K562 (cell line): ENCODE measurements at regions not wholly inside any gene's neighbourhood (a gene's known extent, or its start where the extent isn't known, plus 50 kb on each side); places are given as distances from the start of the nearest gene placed in this dataset.

Experiments used
- CAMTA2 ChIP-seq: fragments of 250-450 bp; sonication (Bioruptor Pico); conservative IDR thresholded peaks from 2 replicates; pipeline ENCODE4 v1.5.1; 2022
- ZNF445 ChIP-seq: fragments of 250-450 bp; sonication (Bioruptor Pico); IDR thresholded peaks from 2 replicates; pipeline ENCODE4 v1.4.0; 2020; ENCODE audit warnings: low read depth, mild to moderate bottlenecking, moderate library complexity
- TF ChIP-seq, protein P1 (sequence below), 3 experiments: IDR thresholded peaks in 2 of 3; conservative IDR thresholded peaks in 1 of 3; 2 replicates each; pipeline ENCODE4 v1.5.1; 2011 to 2012; ENCODE audit warnings: low read length in 3 of 3, mild to moderate bottlenecking in 3 of 3, control low read depth in 2 of 3, improper control_type of control experiment in 1 of 3, inconsistent platforms in 1 of 3, low read depth in 1 of 3, mixed read lengths in 1 of 3, moderate library complexity in 1 of 3; ENCODE audit not compliant: insufficient read depth in 2 of 3

DNA sequence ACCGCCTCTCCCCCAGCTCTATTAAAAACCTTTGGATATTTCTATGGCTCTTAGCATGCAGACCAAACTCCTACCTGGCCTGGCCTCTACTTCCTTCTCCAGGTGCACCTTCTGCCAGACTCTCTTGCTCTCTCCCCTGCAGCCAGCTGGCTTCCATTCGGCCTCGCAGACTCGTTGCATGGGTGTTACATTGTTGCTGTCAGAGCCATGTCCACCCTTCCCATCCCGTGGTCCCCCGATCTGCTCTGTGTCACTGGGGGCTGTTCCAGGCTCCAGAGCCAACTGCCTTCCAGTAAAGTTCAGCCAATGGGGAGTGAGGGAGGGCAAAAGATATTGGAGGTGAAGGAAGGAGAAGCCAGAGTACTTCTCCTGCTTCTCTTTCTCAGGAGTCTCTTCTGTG lies 112.5 kb upstream of the LGALSL start:
- TF ChIP-seq CAMTA2 (CRISPR knock-in tag) (no peak), ZNF445 (no peak)
- TF ChIP-seq, protein P1, sequence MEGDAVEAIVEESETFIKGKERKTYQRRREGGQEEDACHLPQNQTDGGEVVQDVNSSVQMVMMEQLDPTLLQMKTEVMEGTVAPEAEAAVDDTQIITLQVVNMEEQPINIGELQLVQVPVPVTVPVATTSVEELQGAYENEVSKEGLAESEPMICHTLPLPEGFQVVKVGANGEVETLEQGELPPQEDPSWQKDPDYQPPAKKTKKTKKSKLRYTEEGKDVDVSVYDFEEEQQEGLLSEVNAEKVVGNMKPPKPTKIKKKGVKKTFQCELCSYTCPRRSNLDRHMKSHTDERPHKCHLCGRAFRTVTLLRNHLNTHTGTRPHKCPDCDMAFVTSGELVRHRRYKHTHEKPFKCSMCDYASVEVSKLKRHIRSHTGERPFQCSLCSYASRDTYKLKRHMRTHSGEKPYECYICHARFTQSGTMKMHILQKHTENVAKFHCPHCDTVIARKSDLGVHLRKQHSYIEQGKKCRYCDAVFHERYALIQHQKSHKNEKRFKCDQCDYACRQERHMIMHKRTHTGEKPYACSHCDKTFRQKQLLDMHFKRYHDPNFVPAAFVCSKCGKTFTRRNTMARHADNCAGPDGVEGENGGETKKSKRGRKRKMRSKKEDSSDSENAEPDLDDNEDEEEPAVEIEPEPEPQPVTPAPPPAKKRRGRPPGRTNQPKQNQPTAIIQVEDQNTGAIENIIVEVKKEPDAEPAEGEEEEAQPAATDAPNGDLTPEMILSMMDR (IDR thresholded peaks at IDR 0.05 in 2 of 3, conservative IDR thresholded peaks at IDR 0.05 in 1 of 3; ENCODE audit: insufficient read depth in 2 of 3, low read depth in 1 of 3, low read length in 3 of 3): no peak
